IPS-NIHi7 (cell line): ENCODE measurements at regions not wholly inside any gene's neighbourhood (a gene's known extent, or its start where the extent isn't known, plus 50 kb on each side); places are given as distances from the start of the nearest gene placed in this dataset.

Experiments
- DNase-seq: peaks from one replicate; pipeline ENCODE4 v3.0.0; 2012; ENCODE audit warnings: mixed read lengths; ENCODE audit errors: extremely low spot score

- DNase-seq, result no peak
Measured at GRCh38 chr18:55120896-55121295, 161.6 kb upstream of the CCDC68 start.

- DNase-seq, result no peak
Measured at GRCh38 chr18:55119434-55119833, 160.2 kb upstream of the CCDC68 start.

GRCh38 chr18:55119016-55119415 is 159.8 kb upstream of the CCDC68 start:
- DNase-seq, result no peak

- DNase-seq, result no peak
Measured at GRCh38 chr18:55116863-55117262, 157.6 kb upstream of the CCDC68 start.

GRCh38 chr18:55115606-55116005 is 156.3 kb upstream of the CCDC68 start:
- no peak for DNase-seq

GRCh38 chr18:55114876-55115275 is 155.6 kb upstream of the CCDC68 start:
- no peak for DNase-seq

- DNase-seq, result no peak
Measured at GRCh38 chr18:55113800-55114199, 154.5 kb upstream of the CCDC68 start.

- no peak for DNase-seq
Measured at GRCh38 chr18:55111271-55111670, 152.0 kb upstream of the CCDC68 start.

- DNase-seq, result no peak
Measured at GRCh38 chr18:55110436-55110835, 151.2 kb upstream of the CCDC68 start.

- DNase-seq, result peak; percentile 18
Measured at GRCh38 chr18:55109818-55110414, 150.7 kb upstream of the CCDC68 start.

GRCh38 chr18:55106906-55107305 is 147.6 kb upstream of the CCDC68 start:
- no peak for DNase-seq

- no peak for DNase-seq
Measured at GRCh38 chr18:55106466-55106865, 147.2 kb upstream of the CCDC68 start.

- DNase-seq, result no peak
Measured at GRCh38 chr18:55105873-55106272, 146.6 kb upstream of the CCDC68 start.

GRCh38 chr18:55102958-55103456 is 143.7 kb upstream of the CCDC68 start:
- DNase-seq, result no peak

GRCh38 chr18:55102501-55102900 is 143.2 kb upstream of the CCDC68 start:
- DNase-seq, result no peak

- DNase-seq, result no peak
Measured at GRCh38 chr18:55101458-55101824, 142.2 kb upstream of the CCDC68 start.

- DNase-seq, result no peak
Measured at GRCh38 chr18:55100817-55101457, 141.7 kb upstream of the CCDC68 start.

GRCh38 chr18:55097456-55098170 is 138.4 kb upstream of the CCDC68 start:
- DNase-seq, result peak; percentile 37

GRCh38 chr18:55096263-55096951 is 137.1 kb upstream of the CCDC68 start:
- DNase-seq, result peak; percentile 70

- no peak for DNase-seq
Measured at GRCh38 chr18:55095584-55095983, 136.3 kb upstream of the CCDC68 start.

- no peak for DNase-seq
Measured at GRCh38 chr18:55093808-55094207, 134.5 kb upstream of the CCDC68 start.

GRCh38 chr18:55093295-55093694 is 134.0 kb upstream of the CCDC68 start:
- DNase-seq, result no peak
